GM19239 (cell line): ENCODE measurements at regions not wholly inside any gene's neighbourhood (a gene's known extent, or its start where the extent isn't known, plus 50 kb on each side); places are given as distances from the start of the nearest gene placed in this dataset.
A peak's percentile ranks its signal among the peaks of the same experiment; 100 is the strongest.

Source experiments
- DNase-seq: peaks from one replicate; pipeline ENCODE4 v3.0.0; 2011; ENCODE audit warnings: low spot score; ENCODE audit not compliant: insufficient read length
- FAIRE-seq: peaks from 2 replicates; lab custom pipeline; 2011; peaks lifted over from hg19 to GRCh38; lab: Jason Lieb, UNC

DNA sequence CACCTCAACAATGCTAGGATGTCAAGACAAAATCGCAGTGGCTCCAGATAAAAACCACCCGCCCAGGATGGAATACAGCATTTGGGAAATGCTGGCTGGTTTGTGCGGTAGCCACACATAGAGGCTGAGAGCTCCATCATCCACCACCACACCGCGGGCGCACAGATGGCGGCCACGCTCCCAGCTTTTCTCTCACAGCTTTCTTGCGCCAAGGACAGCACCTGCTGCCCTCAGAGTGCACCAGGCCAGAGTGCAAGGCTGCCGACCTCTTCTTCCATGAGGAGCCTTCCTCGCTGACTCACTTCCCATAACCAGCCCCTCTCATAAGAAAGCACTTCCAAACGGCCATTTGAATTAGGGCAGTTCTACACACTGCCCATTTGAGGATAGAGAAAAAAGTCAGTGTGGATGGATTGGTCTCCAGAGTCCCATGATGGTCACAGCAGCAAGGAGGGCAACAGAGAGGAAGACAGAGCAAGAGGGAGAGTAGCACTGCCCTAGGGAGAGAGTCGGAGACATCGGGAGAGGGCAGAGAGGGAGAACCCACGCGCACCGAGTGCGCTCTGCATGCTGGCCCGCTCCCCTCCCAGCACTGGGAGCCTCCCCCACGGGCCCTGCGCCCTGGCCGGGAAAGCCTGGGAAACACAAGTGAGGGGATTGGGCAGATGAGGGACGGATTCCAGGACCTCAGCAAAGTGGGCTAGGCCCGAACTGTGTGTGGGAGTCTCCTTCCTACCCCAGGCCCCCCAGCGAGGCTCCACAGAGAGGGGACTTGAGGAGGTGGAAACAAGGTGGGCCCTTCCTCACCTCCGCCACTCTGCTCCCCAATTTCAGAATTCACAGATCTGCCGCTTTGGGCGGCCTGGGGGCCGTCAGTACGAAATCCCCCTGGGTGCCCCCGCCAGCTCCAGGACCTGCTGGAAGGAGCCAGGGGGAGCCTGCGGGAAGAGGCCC, 156.9 kb downstream of the USP12 start:
- DNase-seq (no peak), FAIRE-seq (no peak)

DNA sequence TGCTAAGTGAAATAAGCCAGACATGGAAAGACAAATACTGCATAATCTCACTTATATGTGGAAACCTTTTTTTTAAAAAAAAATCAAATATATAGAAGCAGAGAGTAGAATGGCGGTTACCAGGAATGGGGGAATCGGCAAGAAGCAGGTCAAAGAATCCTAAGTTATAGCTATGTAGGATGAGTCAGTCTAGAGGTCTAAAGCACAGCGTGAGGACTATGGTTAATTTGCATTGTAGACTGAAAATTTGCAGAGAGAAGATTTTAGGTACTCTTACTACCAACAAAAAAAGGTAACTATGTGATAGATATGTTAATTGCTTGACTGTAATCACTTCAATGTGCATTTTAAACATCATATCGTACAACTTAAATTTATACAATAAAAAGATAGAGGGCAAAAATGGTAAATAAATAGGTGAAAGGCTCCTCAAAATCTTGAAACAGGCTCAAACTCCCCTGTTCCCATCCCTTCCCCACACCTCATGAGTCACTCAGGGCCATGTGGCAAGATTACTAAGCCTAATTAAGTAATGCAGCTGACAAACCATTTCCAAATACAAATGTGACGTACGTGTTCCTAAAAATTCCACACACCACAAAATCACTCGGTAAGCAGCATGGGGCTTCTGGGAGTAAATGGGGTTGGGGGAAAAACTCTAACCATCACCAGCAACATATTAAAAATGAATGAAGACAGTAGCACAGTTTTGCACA, 159.0 kb downstream of the USP12 start:
- no peak for DNase-seq
- FAIRE-seq = no peak

DNA sequence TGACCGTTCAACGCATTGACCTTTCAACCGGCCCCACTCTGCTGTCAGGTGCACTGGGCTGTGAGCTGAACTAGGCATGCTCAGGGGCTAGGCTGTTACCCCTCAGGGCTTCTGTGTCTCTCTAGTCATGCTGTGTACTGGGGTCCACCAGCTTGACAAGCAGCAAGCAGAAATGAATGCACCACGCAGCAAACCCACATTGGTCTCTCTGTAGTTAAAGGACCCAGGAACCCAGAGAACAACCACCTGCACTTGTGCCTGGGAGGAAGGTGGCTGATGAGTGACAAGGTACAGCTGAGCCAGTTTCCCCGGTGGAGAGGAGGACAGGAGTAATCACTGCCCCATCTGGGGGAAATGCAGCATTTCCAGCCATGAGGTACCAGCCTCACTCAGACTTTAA, 159.9 kb downstream of the USP12 start:
- no peak for FAIRE-seq

GRCh38 chr13:27008733-27009132, 162.9 kb downstream of the USP12 start:
- DNase-seq (no peak), FAIRE-seq (no peak)

More for the DNA sequence above, 159.9 kb downstream of the USP12 start:
- no peak for DNase-seq

- no peak for DNase-seq
Measured at GRCh38 chr13:27007166-27007565, 164.4 kb downstream of the USP12 start.

GRCh38 chr13:27006519-27007161, 165.0 kb downstream of the USP12 start:
- FAIRE-seq = no peak
- no peak for DNase-seq

More at GRCh38 chr13:27007166-27007565, 164.4 kb downstream of the USP12 start:
- no peak for FAIRE-seq

DNA sequence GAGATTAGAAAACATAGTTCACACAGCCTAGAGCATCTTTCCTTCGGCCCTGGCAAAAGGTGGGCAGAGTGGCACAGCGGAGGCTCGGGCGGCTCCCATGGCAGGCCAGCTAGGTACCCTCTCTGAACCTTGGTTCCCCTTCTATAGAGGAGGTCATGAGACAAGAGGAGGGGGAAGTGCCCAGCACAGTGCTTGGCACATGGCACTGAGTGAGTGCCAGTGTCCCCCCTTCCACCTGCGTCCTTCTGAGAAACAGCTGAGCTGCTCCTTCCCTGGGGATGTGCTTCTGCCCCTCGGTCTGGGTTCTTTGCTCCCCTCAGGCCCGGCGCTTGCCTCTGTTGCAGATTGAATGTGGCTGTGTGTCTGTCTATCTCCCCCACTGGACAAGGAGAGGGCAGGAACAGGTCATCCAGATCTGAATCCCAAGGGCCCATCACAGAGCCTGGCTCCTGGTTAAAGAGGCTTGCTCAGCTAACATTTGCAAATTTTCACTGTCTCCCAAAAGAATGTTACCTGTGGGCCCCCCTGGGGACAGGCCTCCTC, 165.6 kb downstream of the USP12 start:
- DNase-seq (no peak), FAIRE-seq (no peak)

- FAIRE-seq (no peak), DNase-seq (no peak)
Measured at GRCh38 chr13:27005556-27005955, 166.1 kb downstream of the USP12 start.

GRCh38 chr13:27004866-27005265, 166.7 kb downstream of the USP12 start:
- no peak for FAIRE-seq

GRCh38 chr13:27004326-27004725, 167.3 kb downstream of the USP12 start:
- DNase-seq = no peak
- no peak for FAIRE-seq

More at GRCh38 chr13:27004866-27005265, 166.7 kb downstream of the USP12 start:
- no peak for DNase-seq

- DNase-seq (no peak), FAIRE-seq (no peak)
Measured at GRCh38 chr13:27001705-27002104, 169.9 kb downstream of the USP12 start.

GRCh38 chr13:27000686-27001085, 170.9 kb downstream of the USP12 start:
- DNase-seq = no peak
- no peak for FAIRE-seq

- DNase-seq = no peak
- no peak for FAIRE-seq
Measured at GRCh38 chr13:26999499-26999898, 172.1 kb downstream of the USP12 start.

- DNase-seq (no peak), FAIRE-seq (peak; percentile 58)
Measured at GRCh38 chr13:26998292-26998691, 173.3 kb downstream of the USP12 start.

GRCh38 chr13:26996965-26997752, 174.5 kb downstream of the USP12 start:
- DNase-seq = peak; percentile 73
- FAIRE-seq = peak; percentile 96

GRCh38 chr13:26995159-26995558, 176.5 kb downstream of the USP12 start:
- DNase-seq = no peak
- no peak for FAIRE-seq

DNA sequence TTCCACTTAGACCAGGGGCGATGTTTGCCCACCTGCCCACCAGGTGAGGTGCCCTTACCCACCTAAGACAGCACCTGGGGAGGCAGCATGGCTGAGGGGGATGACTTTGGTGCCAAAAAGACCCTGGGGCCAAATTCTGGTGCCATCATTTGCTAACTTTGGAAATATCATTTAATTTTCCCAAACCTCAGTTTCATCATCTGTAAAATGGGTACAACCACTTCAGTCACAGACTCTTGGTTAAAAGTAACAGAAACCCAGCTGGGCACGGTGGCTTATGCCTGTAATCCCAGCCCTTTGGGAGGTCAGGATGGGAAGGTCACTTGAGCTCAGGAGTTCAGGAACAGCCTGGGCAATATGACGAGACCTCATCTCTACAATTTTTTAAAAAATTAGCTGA, 177.8 kb downstream of the USP12 start:
- DNase-seq (no peak), FAIRE-seq (no peak)

- FAIRE-seq (no peak), DNase-seq (no peak)
Measured at GRCh38 chr13:26992951-26993719, 178.5 kb downstream of the USP12 start.
